ENCODE measurements at regions not wholly inside any gene's neighbourhood (a gene's known extent, or its start where the extent isn't known, plus 50 kb on each side); places are given as distances from the start of the nearest gene placed in this dataset.

DNA sequence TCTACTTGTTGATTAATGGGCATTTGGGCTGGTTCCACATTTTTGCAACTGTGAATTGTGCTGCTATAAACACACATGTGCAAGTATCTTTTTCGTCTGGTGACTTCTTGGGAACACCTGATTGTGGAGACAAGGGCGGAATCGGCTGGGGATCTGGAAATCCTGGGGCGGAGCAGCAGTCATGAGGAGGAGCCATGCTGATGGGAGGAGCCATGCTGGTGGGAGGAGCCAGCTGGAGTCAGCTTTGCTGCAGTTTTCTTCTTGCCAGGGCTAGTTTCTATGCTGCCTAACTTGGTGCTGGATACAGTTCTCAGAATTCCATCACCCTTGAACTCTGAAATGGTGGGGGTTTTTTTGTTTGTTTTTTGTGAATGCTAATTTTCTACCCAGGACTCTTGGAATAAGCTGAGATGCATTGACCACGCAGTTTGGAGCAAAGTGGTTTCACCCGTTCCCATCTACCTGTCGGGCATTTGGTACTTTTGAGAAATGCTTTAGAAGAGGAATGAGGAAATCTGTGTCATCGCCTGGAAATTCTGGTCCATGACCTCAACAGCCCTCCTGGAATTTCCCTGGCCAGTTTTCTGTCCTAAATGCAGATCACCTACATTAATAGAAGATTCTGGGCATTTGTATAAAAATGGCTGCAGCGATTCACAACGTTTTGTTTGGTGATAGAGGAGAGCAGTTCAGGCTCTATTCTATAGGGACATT is 217.4 kb upstream of the ZFHX3 start:
- Mint-ChIP-seq H3K27me3 (peaks cover 11% of the 10 kb centered on the region), H3K36me3 (ENCODE audit: insufficient read depth) (no peaks in the 10 kb centered on the region), H3K27ac (no peak overlapping the region), H3K9me3 (ENCODE audit: low read depth) (peaks cover 6% of the 10 kb centered on the region), H3K4me1 (ENCODE audit: low read depth) (peaks cover 4% of the 10 kb centered on the region), H3K4me3 (ENCODE audit: low read depth) (no peak overlapping the region)
- TF ChIP-seq, protein P1, sequence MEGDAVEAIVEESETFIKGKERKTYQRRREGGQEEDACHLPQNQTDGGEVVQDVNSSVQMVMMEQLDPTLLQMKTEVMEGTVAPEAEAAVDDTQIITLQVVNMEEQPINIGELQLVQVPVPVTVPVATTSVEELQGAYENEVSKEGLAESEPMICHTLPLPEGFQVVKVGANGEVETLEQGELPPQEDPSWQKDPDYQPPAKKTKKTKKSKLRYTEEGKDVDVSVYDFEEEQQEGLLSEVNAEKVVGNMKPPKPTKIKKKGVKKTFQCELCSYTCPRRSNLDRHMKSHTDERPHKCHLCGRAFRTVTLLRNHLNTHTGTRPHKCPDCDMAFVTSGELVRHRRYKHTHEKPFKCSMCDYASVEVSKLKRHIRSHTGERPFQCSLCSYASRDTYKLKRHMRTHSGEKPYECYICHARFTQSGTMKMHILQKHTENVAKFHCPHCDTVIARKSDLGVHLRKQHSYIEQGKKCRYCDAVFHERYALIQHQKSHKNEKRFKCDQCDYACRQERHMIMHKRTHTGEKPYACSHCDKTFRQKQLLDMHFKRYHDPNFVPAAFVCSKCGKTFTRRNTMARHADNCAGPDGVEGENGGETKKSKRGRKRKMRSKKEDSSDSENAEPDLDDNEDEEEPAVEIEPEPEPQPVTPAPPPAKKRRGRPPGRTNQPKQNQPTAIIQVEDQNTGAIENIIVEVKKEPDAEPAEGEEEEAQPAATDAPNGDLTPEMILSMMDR (IDR thresholded peaks at IDR 0.05; ENCODE audit: unreplicated experiment) = no peak
- DNase-seq (ENCODE audit: low spot score, unreplicated experiment) = no peak

DNA sequence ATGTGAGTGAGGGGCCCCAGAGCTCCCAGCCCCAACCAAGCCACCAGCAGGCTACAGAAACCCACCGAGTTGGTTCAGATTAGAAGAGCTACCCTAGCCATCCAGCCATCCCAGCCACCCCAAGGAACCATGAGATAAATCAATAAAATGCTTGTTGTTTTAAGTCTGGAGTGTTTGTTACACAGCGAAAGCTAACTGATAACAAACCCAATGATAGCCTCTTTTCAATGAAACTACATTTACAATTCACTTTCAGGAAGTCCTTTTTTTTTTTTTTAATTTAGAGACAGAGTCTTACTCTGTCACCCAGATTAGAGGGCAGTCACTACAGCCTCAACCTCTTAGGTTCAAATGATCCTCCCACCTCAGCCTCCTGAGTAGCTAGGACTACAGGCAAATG is 215.0 kb upstream of the ZFHX3 start:
- Mint-ChIP-seq H3K4me1 (ENCODE audit: low read depth) (peaks cover 4% of the 10 kb centered on the region), H3K27me3 (peaks cover 14% of the 10 kb centered on the region), H3K36me3 (ENCODE audit: insufficient read depth) (no peaks in the 10 kb centered on the region), H3K27ac (no peak overlapping the region), H3K9me3 (ENCODE audit: low read depth) (peaks cover 6% of the 10 kb centered on the region), H3K4me3 (ENCODE audit: low read depth) (no peak overlapping the region)
- TF ChIP-seq, protein P1 (IDR thresholded peaks at IDR 0.05; ENCODE audit: unreplicated experiment) = no peak
- DNase-seq (ENCODE audit: low spot score, unreplicated experiment) = no peak

- peaks cover 9% of the 10 kb centered on the region for H3K27me3 Mint-ChIP-seq
- H3K27ac Mint-ChIP-seq = no peak overlapping the region
- peaks cover 4% of the 10 kb centered on the region for H3K9me3 Mint-ChIP-seq (ENCODE audit: low read depth)
- DNase-seq (ENCODE audit: low spot score, unreplicated experiment) = no peak
- H3K36me3 Mint-ChIP-seq (ENCODE audit: insufficient read depth) = no peaks in the 10 kb centered on the region
- no peak overlapping the region for H3K4me3 Mint-ChIP-seq (ENCODE audit: low read depth)
- no peaks in the 10 kb centered on the region for H3K4me1 Mint-ChIP-seq (ENCODE audit: low read depth)
- TF ChIP-seq, protein P1 (IDR thresholded peaks at IDR 0.05; ENCODE audit: unreplicated experiment) = no peak
Observed at GRCh38 chr16:73255031-73255430, 207.1 kb upstream of the ZFHX3 start.

- no peak for DNase-seq (ENCODE audit: low spot score, unreplicated experiment)
- no peak overlapping the region for H3K27ac Mint-ChIP-seq
- TF ChIP-seq, protein P1 (IDR thresholded peaks at IDR 0.05; ENCODE audit: unreplicated experiment) = no peak
- H3K36me3 Mint-ChIP-seq (ENCODE audit: insufficient read depth) = no peaks in the 10 kb centered on the region
- H3K9me3 Mint-ChIP-seq (ENCODE audit: low read depth) = peaks cover 8% of the 10 kb centered on the region
- H3K27me3 Mint-ChIP-seq = peaks cover 7% of the 10 kb centered on the region
- H3K4me1 Mint-ChIP-seq (ENCODE audit: low read depth) = no peaks in the 10 kb centered on the region
- H3K4me3 Mint-ChIP-seq (ENCODE audit: low read depth) = no peak overlapping the region
Observed at GRCh38 chr16:73253922-73254480, 206.1 kb upstream of the ZFHX3 start.

DNA sequence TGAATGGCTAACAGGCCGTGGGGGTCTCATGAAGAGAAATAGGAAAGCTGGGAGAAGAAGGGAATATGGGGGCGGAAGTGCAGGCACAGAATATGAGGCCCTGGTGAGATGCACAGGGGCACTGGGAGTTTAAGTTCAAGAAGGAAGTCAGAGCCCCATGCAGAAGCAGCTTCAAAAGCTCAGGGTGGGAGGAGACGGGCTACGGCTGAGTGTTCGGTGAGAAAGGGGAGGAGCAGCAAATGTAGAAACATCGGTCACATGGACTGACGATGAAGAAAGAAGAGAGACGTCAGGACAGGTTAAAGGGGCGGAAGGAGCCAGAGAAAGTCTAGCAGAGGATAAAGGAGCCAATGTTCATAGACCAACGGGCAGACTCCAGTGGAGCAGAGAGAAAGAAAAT is 204.5 kb upstream of the ZFHX3 start:
- H3K9me3 Mint-ChIP-seq (ENCODE audit: low read depth) = peaks cover 8% of the 10 kb centered on the region
- no peak overlapping the region for H3K4me3 Mint-ChIP-seq (ENCODE audit: low read depth)
- TF ChIP-seq, protein P1 (IDR thresholded peaks at IDR 0.05; ENCODE audit: unreplicated experiment) = no peak

More for the DNA sequence above, 204.5 kb upstream of the ZFHX3 start:
- Mint-ChIP-seq H3K27ac (no peak overlapping the region), H3K27me3 (peaks cover 2% of the 10 kb centered on the region), H3K36me3 (ENCODE audit: insufficient read depth) (no peaks in the 10 kb centered on the region), H3K4me1 (ENCODE audit: low read depth) (no peaks in the 10 kb centered on the region)
- DNase-seq (ENCODE audit: low spot score, unreplicated experiment) = no peak
